ENCODE measurements at regions not wholly inside any gene's neighbourhood (a gene's known extent, or its start where the extent isn't known, plus 50 kb on each side); places are given as distances from the start of the nearest gene placed in this dataset.

GRCh38 chr10:2306081-2306480, 568.8 kb upstream of the ADARB2 start:
- WGBS, 2 experiments (ENCODE audit: extremely low coverage in 2 of 2, insufficient read length in 1 of 2) = no CpG with 5 or more reads among the region's 1 CpG
- dilution Hi-C loops (cut with HindIII; ENCODE audit: low sequenced_read_pairs, unreplicated experiment) = no loop called here
- H2AFZ ChIP-seq (replicated peaks; ENCODE audit: low read length, poor library complexity) = no peak overlapping the region
- no peaks in the 10 kb centered on the region for H3K27me3 ChIP-seq (ENCODE audit: control insufficient read depth, insufficient read depth, low read length)
- H4K8ac ChIP-seq (ENCODE audit: low read depth in 2 of 2, low read length in 2 of 2) = no peak overlapping the region
- no peaks in the 10 kb centered on the region for H3K4me1 ChIP-seq (ENCODE audit: control insufficient read depth, insufficient read depth, low read length)
- no peak for DNase-seq
- no peaks in the 10 kb centered on the region for H3K9me1 ChIP-seq (ENCODE audit: insufficient read depth, low read length)
- ChIA-PET CTCF (no interaction called here), POLR2A (ENCODE audit: unreplicated experiment) (no interaction called here)
- H4K5ac ChIP-seq (ENCODE audit: low read depth, low read length) = no peak overlapping the region
- no TSS peak for BruUV-seq (replicated peaks)
- H3K4ac ChIP-seq (ENCODE audit: low read depth, low read length) = no peak overlapping the region
- no peak overlapping the region for H3K18ac ChIP-seq (ENCODE audit: low read depth, low read length)
- no peak overlapping the region for H2BK15ac ChIP-seq (ENCODE audit: low read depth, low read length)
- no peak overlapping the region for H3K4me2 ChIP-seq (ENCODE audit: low read depth, low read length)
- intact Hi-C loops (cut with micrococcal nuclease) = no loop called here
- H4K91ac ChIP-seq (ENCODE audit: insufficient read depth, low read depth, low read length) = no peak overlapping the region
- H3K14ac ChIP-seq (replicated peaks; ENCODE audit: low read depth, low read length) = no peak overlapping the region
- H2BK5ac ChIP-seq (ENCODE audit: low read depth, low read length, poor library complexity, severe bottlenecking) = no peak overlapping the region
- no peaks in the 10 kb centered on the region for H4K20me1 ChIP-seq (ENCODE audit: insufficient read depth, low read length)
- no peak overlapping the region for H3K4me3 ChIP-seq (ENCODE audit: insufficient read depth, low read depth, low read length)
- H2BK20ac ChIP-seq (ENCODE audit: low read depth, low read length) = no peak overlapping the region
- H3K9ac ChIP-seq (ENCODE audit: low read depth, low read length) = no peak overlapping the region
- in situ Hi-C loops (cut with MboI; ENCODE audit: low sequenced_read_pairs) = no loop called here
- peaks cover 17% of the 10 kb centered on the region for H3K9me3 ChIP-seq (ENCODE audit: control insufficient read depth, insufficient read depth, low read length)
- no peaks in the 10 kb centered on the region for H3K79me1 ChIP-seq (ENCODE audit: low read depth in 1 of 2, low read length in 2 of 2)
- H2BK120ac ChIP-seq (ENCODE audit: low read depth, low read length) = no peak overlapping the region
- no peak overlapping the region for H3K23ac ChIP-seq (ENCODE audit: low read depth, low read length)
- no peak overlapping the region for H3K27ac ChIP-seq (ENCODE audit: insufficient read depth, low read length)
- no peak overlapping the region for H3K56ac ChIP-seq (ENCODE audit: extremely low read depth, insufficient read depth, low read length)
- H3K36me3 ChIP-seq (ENCODE audit: control insufficient read depth, insufficient read depth, low read length) = no peaks in the 10 kb centered on the region
- H2AK5ac ChIP-seq (ENCODE audit: low read depth, low read length) = no peak overlapping the region
- ATAC-seq (ENCODE audit: low read depth) = no peak
- H2AK9ac ChIP-seq (replicated peaks; ENCODE audit: low read depth, low read length, poor library complexity) = no peak overlapping the region
- no peak for TF ChIP-seq FOS (IDR thresholded peaks at IDR 0.05; ENCODE audit: low read depth, low read length)
